Spleen (tissue), 7 donors: ENCODE measurements at regions not wholly inside any gene's neighbourhood (a gene's known extent, or its start where the extent isn't known, plus 50 kb on each side); places are given as distances from the start of the nearest gene placed in this dataset.

Experiments
- POLR2AphosphoS5 ChIP-seq, 3 donors: sonication (generic); formaldehyde crosslinking; IDR thresholded peaks; one replicate each; pipeline ENCODE4 v1.5.1; 2017; ENCODE audit warnings: antibody characterized with exemption in 3 of 3
- TF ChIP-seq, protein P1 (sequence below), 11 experiments: fragments of 200-600 bp in 7 of 11; fragments of 450-650 bp in 4 of 11; sonication (generic) in 4 of 11; IDR thresholded peaks in 8 of 11; conservative IDR thresholded peaks in 3 of 11; 1 replicate in 7 of 11; 2 replicates in 4 of 11; pipeline versions ENCODE4 v1.4.0 to v1.8.0; 2016 to 2021; ENCODE audit warnings: antibody characterized with exemption in 11 of 11, inconsistent platforms in 4 of 11, mild to moderate bottlenecking in 1 of 11
- donor health status: DM: no; HTN: no; CAD: no; lungs with moderate emphysema.
- donor health status: DM: no; HTN: no; CAD: no.
- donor health status: DM: no; HTN: no; CAD: no.

- no peak for TF ChIP-seq POLR2AphosphoS5 (IDR thresholded peaks at IDR 0.05)
- TF ChIP-seq, protein P1, sequence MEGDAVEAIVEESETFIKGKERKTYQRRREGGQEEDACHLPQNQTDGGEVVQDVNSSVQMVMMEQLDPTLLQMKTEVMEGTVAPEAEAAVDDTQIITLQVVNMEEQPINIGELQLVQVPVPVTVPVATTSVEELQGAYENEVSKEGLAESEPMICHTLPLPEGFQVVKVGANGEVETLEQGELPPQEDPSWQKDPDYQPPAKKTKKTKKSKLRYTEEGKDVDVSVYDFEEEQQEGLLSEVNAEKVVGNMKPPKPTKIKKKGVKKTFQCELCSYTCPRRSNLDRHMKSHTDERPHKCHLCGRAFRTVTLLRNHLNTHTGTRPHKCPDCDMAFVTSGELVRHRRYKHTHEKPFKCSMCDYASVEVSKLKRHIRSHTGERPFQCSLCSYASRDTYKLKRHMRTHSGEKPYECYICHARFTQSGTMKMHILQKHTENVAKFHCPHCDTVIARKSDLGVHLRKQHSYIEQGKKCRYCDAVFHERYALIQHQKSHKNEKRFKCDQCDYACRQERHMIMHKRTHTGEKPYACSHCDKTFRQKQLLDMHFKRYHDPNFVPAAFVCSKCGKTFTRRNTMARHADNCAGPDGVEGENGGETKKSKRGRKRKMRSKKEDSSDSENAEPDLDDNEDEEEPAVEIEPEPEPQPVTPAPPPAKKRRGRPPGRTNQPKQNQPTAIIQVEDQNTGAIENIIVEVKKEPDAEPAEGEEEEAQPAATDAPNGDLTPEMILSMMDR (IDR thresholded peaks at IDR 0.05 in 8 of 11, conservative IDR thresholded peaks at IDR 0.05 in 3 of 11), result no peak
Measured at GRCh38 chr10:75302029-75302428, 66.3 kb upstream of the COMTD1 start.
